HEK293 (cell line): ENCODE measurements at regions not wholly inside any gene's neighbourhood (a gene's known extent, or its start where the extent isn't known, plus 50 kb on each side); places are given as distances from the start of the nearest gene placed in this dataset.

ENCODE experiments used
- CTCF ChIP-seq: fragments of 450-650 bp; formaldehyde crosslinking; IDR thresholded peaks from 2 replicates; pipeline ENCODE4 v1.5.1; 2016; ENCODE audit warnings: missing biosample characterization, missing genetic modification characterization
- ZNF391 ChIP-seq: fragments of 450-650 bp; formaldehyde crosslinking; IDR thresholded peaks from 2 replicates; pipeline ENCODE4 v1.5.1; 2016; ENCODE audit warnings: low read depth, missing biosample characterization, missing genetic modification characterization, borderline replicate concordance
- ZNF658 ChIP-seq: fragments of 450-650 bp; formaldehyde crosslinking; IDR thresholded peaks from 2 replicates; pipeline ENCODE4; 2016; ENCODE audit warnings: missing biosample characterization, missing genetic modification characterization
- ZNF777 ChIP-seq: fragments of 450-650 bp; formaldehyde crosslinking; IDR thresholded peaks from 2 replicates; pipeline ENCODE4 v1.5.1; 2017; ENCODE audit warnings: missing biosample characterization, missing genetic modification characterization, borderline replicate concordance

GRCh38 chr12:90235642-90236041 lies 527.0 kb upstream of the ATP2B1 start:
- no peak for TF ChIP-seq ZNF391 (tag by site-specific recombination)
- TF ChIP-seq CTCF (tag by site-specific recombination), result no peak
- TF ChIP-seq ZNF658 (tag by site-specific recombination), result no peak
- TF ChIP-seq ZNF777 (tag by site-specific recombination), result no peak
